Endothelial cell of umbilical vein (primary cell): ENCODE measurements at regions not wholly inside any gene's neighbourhood (a gene's known extent, or its start where the extent isn't known, plus 50 kb on each side); places are given as distances from the start of the nearest gene placed in this dataset.

ENCODE experiments used
- BruUV-seq: library from RNA; stranded (reverse); fragments of 400-500 nt; replicated peaks from 2 replicates; lab custom pipeline; 2021; lab: Mats Ljungman, UMichigan
- CTCF ChIA-PET: fragments of 300-600, 350-600 bp; sonication (Branson Sonifier 250); formaldehyde crosslinking; loops from one replicate; lab custom pipeline; 2021; ENCODE audit warnings: antibody characterized with exemption, inconsistent platforms; lab: Charles Lee
- POLR2A ChIA-PET: fragments of 300-600, 350-600 bp; sonication (Branson Sonifier 250); formaldehyde crosslinking; loops from one replicate; lab custom pipeline; 2021; ENCODE audit warnings: antibody characterized with exemption, inconsistent platforms; lab: Charles Lee
- DNase-seq: peaks from one replicate; pipeline ENCODE4 v3.0.0-alpha.2; 2011; ENCODE audit warnings: low read depth, low spot score
- FAIRE-seq: peaks from 2 replicates; lab custom pipeline; 2011; peaks lifted over from hg19 to GRCh38; lab: Jason Lieb, UNC
- H2AFZ ChIP-seq: 2 replicates; pipeline ENCODE4 v1.6.0; 2012; ENCODE audit warnings: low read depth, low read length, control low read depth, inconsistent platforms
- H3K27ac ChIP-seq: 2 replicates; pipeline ENCODE4 v1.5.1; 2011; ENCODE audit warnings: low read depth, mild to moderate bottlenecking, control low read depth, low read length, moderate library complexity; ENCODE audit not compliant: insufficient read depth
- H3K27me3 ChIP-seq, 2 experiments: 2 replicates each; pipeline versions ENCODE4 v1.6.0 to v1.6.1; 2011; ENCODE audit warnings: low read length in 2 of 2, mixed read lengths in 1 of 2; ENCODE audit not compliant: control insufficient read depth in 2 of 2, insufficient read depth in 2 of 2
- H3K36me3 ChIP-seq, 2 experiments: 2 replicates in 1 of 2; 3 replicates in 1 of 2; pipeline ENCODE4 v1.5.1; 2011; ENCODE audit warnings: low read length in 2 of 2, mild to moderate bottlenecking in 1 of 2, moderate library complexity in 1 of 2; ENCODE audit not compliant: control insufficient read depth in 2 of 2, insufficient read depth in 2 of 2; ENCODE audit errors: extremely low read depth in 1 of 2
- H3K4me1 ChIP-seq: 3 replicates; pipeline ENCODE4 v1.5.1; 2011; ENCODE audit warnings: mild to moderate bottlenecking, low read length; ENCODE audit not compliant: control insufficient read depth, insufficient read depth; ENCODE audit errors: extremely low read depth
- H3K4me2 ChIP-seq: 2 replicates; pipeline ENCODE4 v1.6.1; 2011; ENCODE audit warnings: low read length, control low read depth, mixed read lengths; ENCODE audit not compliant: insufficient read depth
- H3K4me3 ChIP-seq, 3 experiments: fragments of 200-600 bp in 1 of 3; sonication (generic), shearing (Covaris generic) in 1 of 3; replicated peaks in 1 of 3; 2 replicates each; pipeline ENCODE4 v1.5.1; 2011 to 2016; ENCODE audit warnings: control low read depth in 3 of 3, low read length in 3 of 3, mild to moderate bottlenecking in 2 of 3, inconsistent platforms in 1 of 3, low read depth in 1 of 3, moderate library complexity in 1 of 3; ENCODE audit not compliant: insufficient read depth in 1 of 3
- H3K79me2 ChIP-seq: 2 replicates; pipeline ENCODE4 v1.6.0; 2012; ENCODE audit warnings: low read length, inconsistent platforms; ENCODE audit not compliant: control insufficient read depth, insufficient read depth
- H3K9ac ChIP-seq: replicated peaks from 2 replicates; pipeline ENCODE3; 2011; ENCODE audit warnings: low read length, control low read depth; ENCODE audit not compliant: insufficient read depth; ENCODE audit errors: extremely low read depth
- H3K9me1 ChIP-seq: replicated peaks from 3 replicates; pipeline ENCODE4 v1.6.0; 2011; ENCODE audit warnings: mild to moderate bottlenecking, low read length; ENCODE audit not compliant: control insufficient read depth, insufficient read depth; ENCODE audit errors: extremely low read depth
- H3K9me3 ChIP-seq: replicated peaks from 2 replicates; pipeline ENCODE4 v1.5.1; 2012; ENCODE audit warnings: low read length, inconsistent platforms; ENCODE audit not compliant: control insufficient read depth, insufficient read depth
- H4K20me1 ChIP-seq: replicated peaks from 2 replicates; pipeline ENCODE3; 2011; ENCODE audit warnings: mild to moderate bottlenecking, low read length; ENCODE audit not compliant: control insufficient read depth, insufficient read depth; ENCODE audit errors: extremely low read depth
- MAX ChIP-seq: IDR thresholded peaks from 2 replicates; pipeline ENCODE4 v1.6.1; 2011; ENCODE audit not compliant: insufficient read depth, insufficient read length
- POLR2AphosphoS5 ChIP-seq: IDR thresholded peaks from 2 replicates; pipeline ENCODE4 v1.6.1; 2012; ENCODE audit warnings: low read depth, mild to moderate bottlenecking, control low read depth, low read length, moderate library complexity; ENCODE audit not compliant: insufficient read depth
- dilution Hi-C: fragments of 300-500 bp; cut with MboI; formaldehyde crosslinking; loops from one replicate; pipeline ENCODE4 v1.15.0; 2019; ENCODE audit warnings: low sequenced_read_pairs; ENCODE audit not compliant: extremely low pct_ligation_motif_present
- intact Hi-C: fragments of 100-400 bp; cut with micrococcal nuclease; formaldehyde crosslinking; loops from one replicate; pipeline ENCODE4 v1.10.0; 2022

- Histone ChIP-seq H3K9me3 (no peaks in the 10 kb centered on the region), H3K27ac (no peak overlapping the region), H3K79me2 (no peaks in the 10 kb centered on the region), H3K4me1 (no peaks in the 10 kb centered on the region), H3K4me3 (no peak overlapping the region), H3K27me3 (no peaks in the 10 kb centered on the region), H3K9me1 (no peaks in the 10 kb centered on the region), H4K20me1 (no peaks in the 10 kb centered on the region), H3K4me2 (no peak overlapping the region), H3K9ac (no peak overlapping the region), H2AFZ (no peak overlapping the region), H3K36me3 (no peaks in the 10 kb centered on the region)
- POLR2A ChIA-PET = no interaction called here
- dilution Hi-C loops (no loop called here), intact Hi-C loops (no loop called here)
- DNase-seq (no peak), FAIRE-seq (no peak)
- CTCF ChIA-PET = interaction anchor here (0.6 kb wide), 1 partner anchor 580 kb away, joined by 3 read pairs; no protein-coding TSS in a partner anchor
- no TSS peak for BruUV-seq
- no peak for TF ChIP-seq MAX
Observed at GRCh38 chr3:103660810-103661209, 1226.0 kb downstream of the ZPLD1 start.

GRCh38 chr3:103662591-103662990 is 1227.8 kb downstream of the ZPLD1 start:
- FAIRE-seq (no peak), DNase-seq (no peak)
- dilution Hi-C loops (no loop called here), intact Hi-C loops (no loop called here)
- Histone ChIP-seq H2AFZ (no peak overlapping the region), H3K4me2 (no peak overlapping the region), H3K27me3 (no peaks in the 10 kb centered on the region), H3K4me1 (no peaks in the 10 kb centered on the region), H3K79me2 (no peaks in the 10 kb centered on the region), H3K4me3 (no peak overlapping the region), H3K9ac (no peak overlapping the region), H4K20me1 (no peaks in the 10 kb centered on the region), H3K9me1 (no peaks in the 10 kb centered on the region), H3K9me3 (no peaks in the 10 kb centered on the region), H3K36me3 (no peaks in the 10 kb centered on the region), H3K27ac (no peak overlapping the region)
- CTCF ChIA-PET = interaction anchor here (1.2 kb wide), 1 partner anchor 12 kb away, joined by 3 read pairs; no protein-coding TSS in a partner anchor
- POLR2A ChIA-PET = no interaction called here
- TF ChIP-seq POLR2AphosphoS5 = no peak
- BruUV-seq = no TSS peak
